ENCODE measurements at regions not wholly inside any gene's neighbourhood (a gene's known extent, or its start where the extent isn't known, plus 50 kb on each side); places are given as distances from the start of the nearest gene placed in this dataset.

- Histone ChIP-seq H3K4me1 (no peaks in the 10 kb centered on the region), H3K4me3 (no peak overlapping the region), H3K27me3 (no peaks in the 10 kb centered on the region), H3K27ac (no peak overlapping the region), H3K9me3 (no peaks in the 10 kb centered on the region), H3K36me3 (no peaks in the 10 kb centered on the region)
- intact Hi-C loops (cut with DNase I; ENCODE audit: low total_unique reads), result no loop called here
- DNase-seq, result peak in 1 of 2 donors; percentile 20
- 80 to 89% (median 83%) methylated on average over 4 of the region's 4 CpGs for WGBS, 5 donors
- TF ChIP-seq POLR2AphosphoS5 (IDR thresholded peaks at IDR 0.05), result no peak
Measured at GRCh38 chr10:33552290-33552689, 217.8 kb upstream of the NRP1 start.

DNA sequence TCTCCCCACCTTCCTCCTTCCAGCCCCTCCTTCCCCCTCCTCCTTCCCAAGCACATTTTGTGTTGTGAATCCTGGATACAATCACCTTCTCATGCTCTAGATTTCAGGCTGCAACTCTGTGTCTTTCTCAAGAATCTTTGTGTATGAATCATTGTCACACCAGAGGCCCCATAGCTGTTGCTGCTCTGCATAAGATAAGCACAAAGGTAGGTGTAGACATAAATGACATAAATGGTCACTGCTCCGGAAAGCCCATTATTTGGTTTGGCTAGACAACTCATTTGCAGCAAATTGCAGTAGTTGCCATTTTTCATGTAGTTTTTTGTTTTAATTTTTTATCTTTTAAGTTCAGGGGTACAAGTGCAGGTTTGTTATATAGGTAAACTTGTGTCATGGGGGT, 216.3 kb upstream of the NRP1 start:
- no peak overlapping the region for H3K4me3 ChIP-seq
- H3K36me3 ChIP-seq, result no peaks in the 10 kb centered on the region
- H3K9me3 ChIP-seq, result no peaks in the 10 kb centered on the region
- intact Hi-C loops (cut with DNase I; ENCODE audit: low total_unique reads), result no loop called here
- H3K27ac ChIP-seq, result no peak overlapping the region
- DNase-seq, result no peak
- TF ChIP-seq POLR2A (IDR thresholded peaks at IDR 0.05), result no peak
- TF ChIP-seq, protein P1, sequence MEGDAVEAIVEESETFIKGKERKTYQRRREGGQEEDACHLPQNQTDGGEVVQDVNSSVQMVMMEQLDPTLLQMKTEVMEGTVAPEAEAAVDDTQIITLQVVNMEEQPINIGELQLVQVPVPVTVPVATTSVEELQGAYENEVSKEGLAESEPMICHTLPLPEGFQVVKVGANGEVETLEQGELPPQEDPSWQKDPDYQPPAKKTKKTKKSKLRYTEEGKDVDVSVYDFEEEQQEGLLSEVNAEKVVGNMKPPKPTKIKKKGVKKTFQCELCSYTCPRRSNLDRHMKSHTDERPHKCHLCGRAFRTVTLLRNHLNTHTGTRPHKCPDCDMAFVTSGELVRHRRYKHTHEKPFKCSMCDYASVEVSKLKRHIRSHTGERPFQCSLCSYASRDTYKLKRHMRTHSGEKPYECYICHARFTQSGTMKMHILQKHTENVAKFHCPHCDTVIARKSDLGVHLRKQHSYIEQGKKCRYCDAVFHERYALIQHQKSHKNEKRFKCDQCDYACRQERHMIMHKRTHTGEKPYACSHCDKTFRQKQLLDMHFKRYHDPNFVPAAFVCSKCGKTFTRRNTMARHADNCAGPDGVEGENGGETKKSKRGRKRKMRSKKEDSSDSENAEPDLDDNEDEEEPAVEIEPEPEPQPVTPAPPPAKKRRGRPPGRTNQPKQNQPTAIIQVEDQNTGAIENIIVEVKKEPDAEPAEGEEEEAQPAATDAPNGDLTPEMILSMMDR (IDR thresholded peaks at IDR 0.05), result no peak
- no peak for TF ChIP-seq POLR2AphosphoS5 (IDR thresholded peaks at IDR 0.05)
- no peak for TF ChIP-seq EP300 (IDR thresholded peaks at IDR 0.05)
- no peaks in the 10 kb centered on the region for H3K4me1 ChIP-seq
- 56 to 85% (median 70%) methylated on average over 1 of the region's 1 CpG for WGBS, 5 donors
- H3K27me3 ChIP-seq, result no peaks in the 10 kb centered on the region

GRCh38 chr10:33547976-33548375, 213.5 kb upstream of the NRP1 start:
- Histone ChIP-seq H3K9me3 (peaks cover 0 to 11% (median 8%) of the 10 kb centered on the region in 4 donors), H3K36me3 (no peaks in the 10 kb centered on the region), H3K27me3 (no peaks in the 10 kb centered on the region), H3K4me3 (no peak overlapping the region), H3K4me1 (no peaks in the 10 kb centered on the region), H3K27ac (no peak overlapping the region)
- no peak for DNase-seq
- TF ChIP-seq EP300 (IDR thresholded peaks at IDR 0.05) (no peak), POLR2AphosphoS5 (IDR thresholded peaks at IDR 0.05) (no peak), POLR2A (IDR thresholded peaks at IDR 0.05) (no peak)
- WGBS, 5 donors, result 82 to 98% (median 93%) methylated on average over 2 of the region's 2 CpGs
- intact Hi-C loops (cut with DNase I; ENCODE audit: low total_unique reads), result no loop called here

- H3K4me3 ChIP-seq, result no peak overlapping the region
- H3K27ac ChIP-seq, result no peak overlapping the region
- TF ChIP-seq, protein P1 (IDR thresholded peaks at IDR 0.05), result no peak
- TF ChIP-seq POLR2AphosphoS5 (IDR thresholded peaks at IDR 0.05) (no peak), POLR2A (IDR thresholded peaks at IDR 0.05) (no peak), EP300 (IDR thresholded peaks at IDR 0.05) (no peak)
- no peaks in the 10 kb centered on the region for H3K36me3 ChIP-seq
- no peaks in the 10 kb centered on the region for H3K27me3 ChIP-seq
- intact Hi-C loops (cut with DNase I; ENCODE audit: low total_unique reads), result no loop called here
- 84 to 96% (median 93%) methylated on average over 1 of the region's 1 CpG for WGBS, 5 donors
- H3K4me1 ChIP-seq, result no peaks in the 10 kb centered on the region
- peaks cover 0 to 11% (median 8%) of the 10 kb centered on the region in 4 donors for H3K9me3 ChIP-seq
- no peak for DNase-seq
Measured at GRCh38 chr10:33546031-33546430, 211.6 kb upstream of the NRP1 start.

- peaks cover 0 to 11% (median 8%) of the 10 kb centered on the region in 4 donors for H3K9me3 ChIP-seq
- H3K27me3 ChIP-seq, result no peaks in the 10 kb centered on the region
- TF ChIP-seq, protein P1 (IDR thresholded peaks at IDR 0.05), result no peak
- no peak overlapping the region for H3K4me3 ChIP-seq
- intact Hi-C loops (cut with DNase I; ENCODE audit: low total_unique reads), result no loop called here
- WGBS, 5 donors, result 71 to 86% (median 79%) methylated on average over 2 of the region's 2 CpGs
- DNase-seq, result no peak
- H3K36me3 ChIP-seq, result no peaks in the 10 kb centered on the region
- no peak overlapping the region for H3K27ac ChIP-seq
- H3K4me1 ChIP-seq, result no peaks in the 10 kb centered on the region
Measured at GRCh38 chr10:33542752-33543505, 208.5 kb upstream of the NRP1 start.

All from stomach (tissue), 8 donors.